GM20000 (cell line): ENCODE measurements at regions not wholly inside any gene's neighbourhood (a gene's known extent, or its start where the extent isn't known, plus 50 kb on each side); places are given as distances from the start of the nearest gene placed in this dataset.
"Not testable (repeated sequence)": the region's sequence is repeated elsewhere in the genome, so short reads cannot be mapped to it uniquely, and the experiment has no call there.

Experiments used
- DNase-seq: peaks from one replicate; pipeline ENCODE4 v3.0.0; 2012; ENCODE audit warnings: low spot score
- TF ChIP-seq, protein P1 (sequence below): IDR thresholded peaks from 2 replicates; pipeline ENCODE4 v1.5.1; 2012; ENCODE audit warnings: mild to moderate bottlenecking, control low read depth; ENCODE audit errors: extremely low read depth, missing control alignments

DNA sequence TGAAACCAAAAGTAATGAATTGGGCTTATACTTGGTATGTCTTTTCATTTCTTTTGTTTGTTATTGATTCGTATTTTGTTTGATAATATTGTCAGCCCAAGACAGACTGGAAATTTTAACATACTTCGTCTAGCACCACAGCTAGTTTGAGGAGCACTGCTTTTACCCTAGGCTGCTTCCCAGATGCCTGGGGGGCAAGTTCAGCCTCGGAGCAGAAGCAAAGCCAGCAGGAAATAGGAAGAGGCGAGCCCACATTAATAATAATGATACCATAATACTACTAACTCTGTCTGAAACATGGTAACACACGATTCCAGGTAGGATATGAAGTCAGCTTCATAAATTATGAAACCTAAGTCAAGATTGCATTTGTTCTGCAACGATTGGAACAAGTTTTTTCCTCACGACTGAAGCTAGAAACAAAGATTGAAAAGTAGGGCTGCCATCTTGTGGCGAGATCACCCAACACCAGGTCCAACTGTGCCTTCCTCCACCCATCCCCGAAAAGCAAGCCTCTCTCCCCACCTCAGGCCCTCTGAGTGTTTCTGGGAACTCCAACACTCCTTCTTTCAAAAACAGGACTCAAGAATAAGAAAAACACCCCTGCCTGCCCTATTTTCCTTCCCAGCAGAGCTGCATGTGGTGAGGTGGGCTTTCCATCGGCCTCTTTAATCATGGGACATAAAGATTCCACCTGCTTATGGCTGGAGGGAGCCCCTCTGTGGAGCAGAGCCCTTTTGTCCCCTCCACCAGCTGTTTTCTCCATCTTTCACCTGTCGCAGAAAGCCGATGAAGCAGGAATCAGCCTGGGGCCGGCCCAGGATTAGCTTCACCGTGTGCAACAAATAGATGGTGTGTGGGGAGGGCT lies 236.4 kb downstream of the CAAP1 start:
- TF ChIP-seq, protein P1, sequence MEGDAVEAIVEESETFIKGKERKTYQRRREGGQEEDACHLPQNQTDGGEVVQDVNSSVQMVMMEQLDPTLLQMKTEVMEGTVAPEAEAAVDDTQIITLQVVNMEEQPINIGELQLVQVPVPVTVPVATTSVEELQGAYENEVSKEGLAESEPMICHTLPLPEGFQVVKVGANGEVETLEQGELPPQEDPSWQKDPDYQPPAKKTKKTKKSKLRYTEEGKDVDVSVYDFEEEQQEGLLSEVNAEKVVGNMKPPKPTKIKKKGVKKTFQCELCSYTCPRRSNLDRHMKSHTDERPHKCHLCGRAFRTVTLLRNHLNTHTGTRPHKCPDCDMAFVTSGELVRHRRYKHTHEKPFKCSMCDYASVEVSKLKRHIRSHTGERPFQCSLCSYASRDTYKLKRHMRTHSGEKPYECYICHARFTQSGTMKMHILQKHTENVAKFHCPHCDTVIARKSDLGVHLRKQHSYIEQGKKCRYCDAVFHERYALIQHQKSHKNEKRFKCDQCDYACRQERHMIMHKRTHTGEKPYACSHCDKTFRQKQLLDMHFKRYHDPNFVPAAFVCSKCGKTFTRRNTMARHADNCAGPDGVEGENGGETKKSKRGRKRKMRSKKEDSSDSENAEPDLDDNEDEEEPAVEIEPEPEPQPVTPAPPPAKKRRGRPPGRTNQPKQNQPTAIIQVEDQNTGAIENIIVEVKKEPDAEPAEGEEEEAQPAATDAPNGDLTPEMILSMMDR = no peak
- no peak for DNase-seq

DNA sequence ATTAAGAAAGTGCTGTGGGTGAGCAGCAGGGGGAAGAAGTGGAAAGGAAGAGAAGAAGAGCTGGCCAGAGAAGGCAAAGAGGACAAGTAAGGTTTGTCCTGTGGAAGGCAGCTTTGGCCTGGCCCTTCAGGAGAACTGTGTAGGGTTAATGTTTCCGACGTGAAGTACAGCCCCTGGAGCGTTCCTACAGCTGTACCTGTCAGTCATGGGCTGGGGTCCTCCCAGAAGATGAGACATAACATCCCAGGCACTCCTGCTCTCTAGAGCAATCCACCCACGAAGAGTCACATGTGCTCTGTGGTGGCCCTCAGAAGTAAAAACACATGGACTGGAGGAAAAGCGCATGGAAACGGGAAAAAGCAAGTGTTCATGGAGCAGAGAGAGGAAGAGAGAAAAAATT lies 237.4 kb downstream of the CAAP1 start:
- TF ChIP-seq, protein P1 = no peak

DNA sequence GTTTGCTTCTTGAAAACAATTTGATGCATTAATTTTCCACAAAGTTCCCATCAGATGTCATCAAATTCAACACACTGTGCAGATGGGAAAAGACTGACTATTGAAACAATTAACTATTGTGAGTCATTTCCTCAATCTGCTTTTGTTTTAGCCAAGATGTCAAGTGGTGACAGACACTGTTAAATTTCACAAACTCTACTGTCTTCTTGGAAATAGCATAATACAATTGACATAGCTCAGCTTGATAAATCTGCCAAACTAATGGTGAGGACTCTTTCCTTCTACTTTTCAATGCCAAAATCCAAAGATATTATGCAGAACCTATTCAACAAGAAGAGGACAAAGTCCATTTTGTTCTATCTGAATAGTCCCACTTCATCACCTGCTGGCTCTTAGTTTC lies 242.3 kb downstream of the CAAP1 start:
- TF ChIP-seq, protein P1 = no peak

More for the DNA sequence above, 237.4 kb downstream of the CAAP1 start:
- no peak for DNase-seq

DNA sequence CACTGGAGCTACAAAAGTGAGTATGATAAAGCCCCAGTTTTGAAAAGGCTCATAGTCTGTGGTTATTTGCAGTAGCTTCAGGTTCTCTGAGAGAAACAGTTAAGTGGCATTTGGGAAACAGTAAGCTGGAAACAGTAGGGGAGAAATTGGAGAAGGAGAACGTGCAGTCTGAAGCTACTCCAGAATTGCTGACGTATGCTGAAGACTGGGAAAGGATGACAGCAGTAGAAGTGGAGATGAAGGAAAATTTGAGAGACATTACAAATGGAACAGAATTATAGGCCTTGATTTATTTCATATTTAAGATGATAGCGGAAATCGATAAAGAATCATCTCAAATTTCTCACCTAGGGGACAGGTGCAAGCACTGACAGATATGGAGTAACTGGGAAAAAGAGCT lies 248.8 kb downstream of the CAAP1 start:
- no peak for DNase-seq
- TF ChIP-seq, protein P1 = no peak

More for the DNA sequence above, 242.3 kb downstream of the CAAP1 start:
- DNase-seq = no peak

DNA sequence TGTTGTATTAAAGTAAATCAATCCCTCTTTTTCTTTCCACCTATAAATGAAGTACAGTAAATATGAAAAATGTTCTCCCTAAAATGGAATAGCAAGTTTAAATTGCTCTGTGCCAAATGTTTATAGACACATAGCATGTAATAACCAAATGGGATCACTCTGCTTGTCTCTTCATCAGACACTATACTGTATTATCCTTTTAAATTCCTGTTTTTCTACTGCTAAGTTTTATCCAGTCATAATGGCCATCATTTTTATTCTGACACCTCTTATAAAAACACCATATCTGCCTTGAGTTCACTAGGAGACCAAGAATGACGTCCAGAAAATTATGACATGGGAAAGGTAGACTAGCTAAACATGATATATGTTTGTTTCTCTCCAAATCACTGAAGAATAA lies 252.8 kb downstream of the CAAP1 start:
- DNase-seq = no peak
- TF ChIP-seq, protein P1 = no peak

DNA sequence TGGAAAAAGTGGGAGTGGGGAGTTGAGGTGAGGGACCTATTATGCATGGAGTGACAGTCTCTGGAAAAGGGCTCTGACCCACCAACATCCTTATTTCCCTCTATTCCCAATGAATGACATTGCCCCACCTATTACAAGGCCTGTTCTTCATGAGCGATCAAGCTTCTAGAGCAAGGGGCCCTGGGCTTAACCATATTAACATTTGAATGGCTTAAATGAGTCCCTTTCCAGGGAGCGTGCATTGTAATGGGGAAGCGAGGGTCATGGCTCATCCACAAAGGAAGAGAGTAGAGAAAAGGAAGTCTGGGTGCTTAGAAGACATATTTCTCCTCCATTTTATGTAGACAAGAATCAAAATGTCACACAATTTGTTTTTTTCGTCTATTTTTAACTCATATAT lies 255.5 kb downstream of the CAAP1 start:
- DNase-seq = no peak

DNA sequence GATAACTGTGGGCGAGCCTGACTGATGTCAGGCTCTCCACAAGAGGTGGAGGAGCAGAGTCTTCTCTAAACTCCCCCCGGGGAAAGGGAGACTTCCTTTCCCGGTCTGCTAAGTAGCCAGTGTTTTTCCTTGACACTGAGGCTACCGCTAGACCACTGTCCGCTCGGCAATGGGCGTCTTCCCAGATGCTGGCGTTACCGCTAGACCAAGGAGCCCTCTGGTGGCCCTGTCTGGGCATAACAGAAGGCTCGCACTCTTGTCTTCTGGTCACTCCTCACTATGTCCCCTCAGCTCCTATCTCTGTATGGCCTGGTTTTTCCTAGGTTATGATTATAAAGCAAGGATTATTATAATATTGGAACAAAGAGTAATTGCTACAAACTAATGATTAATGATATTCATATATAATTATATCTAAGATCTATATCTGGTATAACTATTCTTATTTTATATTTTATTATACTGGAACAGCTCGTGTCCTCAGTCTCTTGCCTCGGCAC lies 278.7 kb downstream of the CAAP1 start:
- not testable (repeated sequence) for DNase-seq

More for the DNA sequence above, 255.5 kb downstream of the CAAP1 start:
- TF ChIP-seq, protein P1 = no peak
